HG03039 (cell line): ENCODE measurements at regions not wholly inside any gene's neighbourhood (a gene's known extent, or its start where the extent isn't known, plus 50 kb on each side); places are given as distances from the start of the nearest gene placed in this dataset.

ENCODE experiments used
- ATAC-seq: cut with Tn5 transposase; IDR thresholded peaks from one replicate; pipeline ENCODE4 v1.9.1; 2021; ENCODE audit warnings: mild to moderate bottlenecking, moderate library complexity; ENCODE audit not compliant: unreplicated experiment

DNA sequence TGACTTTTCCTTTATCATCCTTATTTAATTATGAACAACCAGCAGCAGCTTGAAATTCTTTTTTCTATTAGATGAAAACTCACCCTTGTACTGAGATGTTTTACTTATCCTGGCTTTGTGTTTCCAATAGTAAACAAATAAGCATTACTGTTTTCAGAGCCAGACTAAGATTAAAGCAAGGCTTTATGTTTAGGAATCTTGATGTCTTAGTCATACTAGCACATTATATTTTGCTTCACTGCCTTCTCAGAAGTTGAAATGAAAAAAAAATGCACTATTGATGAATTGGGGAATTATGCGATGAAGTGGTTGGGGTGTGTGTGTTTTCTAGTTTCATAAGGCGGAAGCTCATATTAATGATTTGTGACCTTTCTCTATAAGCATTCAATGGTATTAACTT, 301.2 kb upstream of the E2F7 start:
- ATAC-seq, result no peak

DNA sequence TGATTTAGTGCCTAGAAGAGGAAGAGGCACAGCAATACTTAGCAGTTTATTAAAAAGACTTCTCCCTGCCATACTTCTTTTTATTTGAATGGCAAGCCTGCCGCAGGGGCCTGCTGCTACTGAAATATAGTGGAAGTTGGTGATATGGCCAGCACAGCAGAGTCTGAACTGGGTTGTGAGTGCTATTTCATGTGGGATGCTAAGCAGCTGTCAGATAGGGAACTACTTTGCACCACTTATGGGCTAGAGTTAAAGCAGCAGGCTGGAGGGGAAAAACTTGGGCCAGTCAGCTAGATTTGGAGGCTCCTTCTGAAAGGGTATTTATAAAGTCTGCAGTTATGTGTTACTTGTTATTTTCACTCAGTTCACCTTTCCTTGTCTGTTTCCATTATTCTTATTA, 299.0 kb upstream of the E2F7 start:
- no peak for ATAC-seq

DNA sequence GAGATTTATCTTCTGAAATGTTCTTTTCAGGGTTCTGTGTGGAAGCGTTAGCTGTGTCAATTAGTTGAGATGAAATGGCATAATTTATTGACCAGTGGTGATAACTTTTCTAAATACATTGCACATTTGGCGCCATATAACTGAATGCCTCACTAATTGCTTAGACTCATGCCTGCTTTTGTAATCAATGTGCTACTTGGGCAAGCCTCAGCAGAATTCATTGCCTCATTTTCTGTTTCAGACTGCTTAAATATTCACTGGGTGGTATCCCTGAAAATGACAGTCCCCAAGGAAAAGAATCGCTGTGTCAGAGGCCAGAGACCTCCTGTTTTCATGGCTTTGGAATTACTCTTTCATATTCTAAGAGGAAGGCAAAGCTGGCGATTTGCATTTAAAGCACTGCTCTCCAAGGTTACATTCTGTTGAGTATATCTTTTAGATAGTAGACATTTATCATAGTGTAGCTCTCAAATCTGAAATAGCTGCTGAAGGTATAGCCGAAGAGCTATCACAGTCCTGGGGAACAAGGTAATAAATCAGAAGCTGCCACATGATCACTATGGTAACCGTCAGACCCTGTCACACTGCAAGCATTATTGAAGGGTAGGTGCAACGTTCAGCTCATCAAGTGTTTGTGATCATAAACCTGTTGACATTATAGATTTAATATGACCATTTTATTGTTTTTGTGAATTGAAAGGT, 297.3 kb upstream of the E2F7 start:
- no peak for ATAC-seq

DNA sequence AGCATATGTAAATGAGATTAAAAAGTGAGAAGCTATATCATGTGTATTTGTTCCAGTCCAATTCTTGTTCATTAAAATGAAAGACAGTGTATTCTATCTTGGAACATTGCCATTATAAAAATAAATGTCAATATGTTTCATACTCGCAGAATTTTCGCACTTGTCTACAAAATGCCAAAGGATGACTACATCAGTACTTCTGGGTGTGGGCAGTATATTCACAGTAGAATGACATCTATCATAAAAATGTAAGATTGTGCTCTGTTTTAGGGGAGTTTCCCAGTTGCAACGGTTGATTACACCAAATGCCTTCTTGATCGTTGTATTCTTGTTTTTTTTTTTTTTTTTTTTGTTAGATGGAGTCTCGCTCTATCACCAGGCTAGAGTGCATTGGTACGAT, 292.3 kb upstream of the E2F7 start:
- ATAC-seq, result no peak

DNA sequence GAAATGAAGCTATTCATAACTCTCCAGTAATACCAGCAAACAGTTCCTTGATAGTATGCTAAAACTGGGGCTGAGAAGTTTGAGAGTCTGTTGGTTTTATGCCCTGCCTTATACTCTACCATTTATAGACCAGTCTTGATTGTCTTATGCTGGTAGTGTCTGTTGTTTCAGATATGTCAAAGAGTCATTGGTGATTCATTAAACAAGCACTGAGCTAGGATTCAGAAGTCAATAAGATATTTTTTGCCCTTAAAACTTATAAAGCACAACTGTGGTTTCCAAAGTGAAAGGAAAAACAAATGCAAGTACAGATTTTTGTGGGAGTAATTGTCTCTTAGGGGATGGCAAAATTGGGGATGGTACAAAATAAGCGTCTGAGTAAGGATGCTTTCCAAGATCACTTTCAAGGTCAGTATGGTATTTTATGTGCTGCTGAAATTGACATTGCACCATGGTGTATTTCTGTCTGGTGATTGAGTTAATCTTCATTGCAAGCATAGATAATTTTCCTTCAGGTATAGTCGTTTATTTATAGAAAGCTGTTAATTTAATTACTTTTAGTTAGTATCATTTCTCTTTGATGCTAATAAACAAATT, 289.5 kb upstream of the E2F7 start:
- ATAC-seq, result no peak

DNA sequence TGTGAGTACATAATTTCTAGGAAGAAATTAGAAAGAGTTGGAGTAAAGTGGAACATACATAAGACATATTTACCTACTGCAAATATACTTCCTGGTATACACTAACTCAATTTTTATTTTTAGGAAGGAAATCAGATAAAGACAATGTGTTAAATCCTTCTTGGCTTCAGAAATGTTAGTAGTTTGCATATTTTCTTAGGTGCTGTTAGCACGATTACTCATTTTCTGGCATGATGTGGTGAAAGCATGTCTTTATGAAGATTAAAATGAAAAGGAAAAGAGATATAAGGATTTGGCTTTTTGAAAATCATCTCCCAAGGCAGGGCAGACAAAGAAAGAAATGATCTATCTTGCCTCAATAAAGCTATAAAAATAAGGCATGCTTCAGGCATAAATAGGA, 287.6 kb upstream of the E2F7 start:
- ATAC-seq, result no peak

DNA sequence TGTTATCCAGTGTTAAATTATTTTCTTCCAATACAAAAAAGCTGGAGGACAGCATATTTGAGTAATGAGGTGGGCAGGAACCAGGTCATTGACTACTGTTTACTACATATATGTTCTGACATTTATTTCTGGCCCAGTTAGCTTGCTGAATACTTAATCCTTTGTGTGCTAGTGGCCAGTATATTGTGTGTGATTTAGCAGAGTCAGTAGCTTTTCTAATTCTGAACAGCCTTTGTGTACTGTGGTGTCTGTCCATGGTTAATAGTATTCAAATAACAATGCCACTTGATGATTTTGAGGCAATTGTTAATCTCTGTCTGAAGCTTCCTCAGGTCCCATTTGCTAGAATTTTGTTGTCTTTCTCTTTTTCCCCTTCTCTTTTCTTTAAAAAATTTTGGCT, 286.5 kb upstream of the E2F7 start:
- ATAC-seq, result no peak

DNA sequence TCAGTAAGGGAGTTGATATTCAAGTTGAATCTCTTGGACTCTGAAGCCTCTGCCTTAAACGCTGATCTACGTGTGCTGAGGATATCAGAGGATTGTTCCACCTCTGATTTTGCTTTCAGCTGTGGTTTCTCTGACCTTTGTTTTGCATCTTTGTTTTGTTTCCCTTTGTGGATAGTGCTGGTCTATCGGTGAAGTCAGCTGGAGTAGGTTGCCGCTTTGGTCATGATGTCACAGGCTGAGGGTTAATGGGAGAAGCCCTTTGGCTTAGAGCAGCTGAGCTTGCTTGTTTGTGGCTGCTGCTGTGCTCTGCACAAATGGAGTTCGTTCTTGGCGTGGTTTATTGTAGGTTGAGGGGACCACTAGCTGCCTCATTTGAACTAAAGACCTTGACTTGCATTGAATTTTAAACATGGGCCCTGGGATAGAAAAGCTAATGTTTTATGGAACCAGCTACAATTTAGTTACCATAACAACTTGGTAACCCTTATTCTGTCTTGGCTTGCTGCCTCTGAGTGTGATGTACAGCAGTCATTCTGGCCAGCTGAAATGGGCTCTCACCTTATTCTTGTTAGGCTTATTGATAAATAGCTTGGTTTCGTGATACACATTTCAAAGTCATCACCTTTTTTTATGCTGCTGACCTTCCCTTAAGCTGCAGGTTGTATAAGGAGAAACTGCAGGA, 284.5 kb upstream of the E2F7 start:
- ATAC-seq, result no peak

DNA sequence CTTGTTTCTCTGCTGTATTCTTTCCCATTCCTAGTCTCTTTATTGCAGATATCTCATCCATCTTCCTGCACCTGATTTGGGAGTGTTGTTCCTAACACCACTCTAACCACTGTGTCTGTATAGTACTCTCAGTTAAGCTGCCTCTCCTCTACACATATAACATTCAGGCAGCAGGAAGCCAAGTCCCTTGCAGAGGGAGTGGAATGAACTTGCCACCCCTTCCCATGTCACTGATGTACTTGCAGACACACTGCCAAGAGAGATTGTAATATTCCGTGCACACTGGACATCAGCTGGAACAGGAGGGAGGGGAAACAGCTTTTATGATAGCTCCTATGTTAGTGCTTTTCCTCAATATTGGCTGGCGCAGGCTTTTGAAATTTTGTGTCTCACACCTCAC, 281.6 kb upstream of the E2F7 start:
- no peak for ATAC-seq

DNA sequence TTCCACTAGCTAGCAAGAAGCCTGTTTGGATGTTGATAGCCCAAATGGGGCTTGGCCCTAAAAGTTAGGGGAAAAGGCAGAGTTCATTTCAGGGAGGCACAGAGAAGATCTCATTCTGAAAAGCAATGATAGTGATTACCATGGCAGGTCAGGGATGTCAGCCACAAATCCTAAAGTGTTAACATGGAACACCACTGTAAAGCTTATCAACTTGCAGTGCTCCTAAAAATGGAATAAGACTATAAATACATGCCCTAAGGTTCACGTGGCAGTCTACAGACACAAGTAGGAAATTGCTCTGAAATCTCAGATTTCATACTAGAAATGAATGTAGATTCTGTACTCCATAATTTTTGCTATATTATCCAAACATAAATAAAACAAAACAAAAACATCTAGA, 280.0 kb upstream of the E2F7 start:
- ATAC-seq, result no peak

DNA sequence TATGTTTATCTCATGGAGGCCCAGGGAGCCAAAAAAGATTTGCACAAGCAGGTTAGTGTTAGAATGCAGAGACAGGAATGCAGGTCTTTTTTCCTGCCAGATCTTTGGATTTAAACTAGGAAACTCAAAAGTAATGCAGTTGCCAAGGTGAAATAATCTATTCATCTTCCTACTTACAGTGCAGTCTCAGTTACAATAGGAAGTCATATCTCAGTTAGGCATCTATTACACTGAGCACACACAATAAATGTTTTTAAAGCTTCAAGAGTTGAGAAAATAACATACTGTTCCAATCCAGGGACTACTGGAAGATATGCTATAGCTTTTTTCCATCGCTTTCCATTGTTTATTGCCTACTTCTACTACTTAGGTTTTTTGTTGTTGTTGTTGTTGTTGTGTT, 279.3 kb upstream of the E2F7 start:
- ATAC-seq, result no peak

DNA sequence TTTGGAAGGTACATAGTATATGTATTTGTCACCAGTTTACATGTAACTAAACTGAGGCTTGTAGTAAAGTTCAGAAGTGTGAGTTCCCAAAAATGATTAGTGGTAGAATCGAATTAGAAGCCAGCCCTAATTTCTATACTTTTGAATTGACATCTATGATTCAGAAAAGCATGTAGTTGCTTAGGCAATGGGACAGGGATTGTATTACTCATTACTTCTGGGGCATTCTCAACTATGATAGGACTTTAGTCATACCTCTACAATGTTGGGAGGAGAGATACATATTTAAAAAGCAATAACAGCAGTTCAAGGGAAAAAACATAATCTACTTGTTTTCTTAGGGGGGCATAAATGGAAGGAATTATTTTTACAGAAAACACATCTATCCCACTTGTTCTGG, 277.9 kb upstream of the E2F7 start:
- ATAC-seq, result no peak

DNA sequence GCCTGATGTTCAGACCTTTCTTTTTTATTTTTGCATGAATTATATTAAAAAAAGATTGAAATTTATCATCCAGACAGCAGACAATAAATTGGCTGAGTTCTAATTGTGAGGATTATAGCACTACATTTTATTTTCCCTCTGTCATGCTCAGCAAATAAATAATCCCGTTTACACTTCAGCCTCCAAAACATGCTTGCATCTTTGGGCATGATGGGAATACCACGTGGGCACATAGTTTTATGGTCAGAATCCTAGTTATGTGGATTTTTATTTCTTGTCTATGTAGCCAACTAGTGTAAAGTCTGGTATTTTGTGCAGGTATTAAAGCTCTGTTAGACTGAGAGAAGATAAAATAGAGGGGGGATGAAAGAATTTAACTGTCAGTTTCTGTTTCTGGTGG, 276.9 kb upstream of the E2F7 start:
- no peak for ATAC-seq

DNA sequence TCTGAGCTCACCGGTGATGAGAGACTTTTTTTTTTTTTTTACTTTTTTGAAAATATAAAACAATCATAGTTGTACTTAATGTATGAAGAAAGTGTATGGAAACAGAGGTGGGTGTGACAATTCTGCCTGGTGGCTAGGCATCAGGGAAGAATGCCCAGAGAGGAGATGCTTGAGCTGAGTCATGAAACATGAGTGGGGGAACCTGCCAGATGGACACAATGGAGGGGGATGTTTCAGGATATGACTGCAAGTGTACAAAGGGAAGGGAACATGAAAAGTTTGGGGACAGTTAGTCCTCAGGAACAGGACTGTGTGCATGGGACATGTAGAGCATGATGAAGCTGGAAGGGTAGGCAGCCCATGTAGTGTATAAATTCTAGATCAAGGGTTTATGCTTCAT, 274.2 kb upstream of the E2F7 start:
- no peak for ATAC-seq

DNA sequence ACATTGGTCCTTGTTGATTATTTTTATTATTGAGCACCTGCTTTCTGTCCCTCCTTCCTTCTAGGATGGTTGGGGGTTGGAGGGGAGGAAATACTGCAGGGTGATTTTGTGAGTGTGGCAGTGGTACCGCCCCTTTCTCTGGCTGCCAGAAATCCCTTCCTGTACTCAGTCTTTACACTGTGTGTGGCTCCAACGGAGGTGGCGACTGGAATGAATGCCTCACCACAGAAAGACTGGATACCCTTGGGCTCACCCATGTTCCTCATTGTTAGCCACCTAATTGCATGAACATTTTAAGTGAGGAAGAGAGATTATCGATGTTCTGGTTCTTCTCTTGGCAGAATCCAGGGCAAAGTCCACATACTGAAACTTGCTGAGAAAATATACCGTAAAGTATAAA, 272.0 kb upstream of the E2F7 start:
- ATAC-seq, result no peak

DNA sequence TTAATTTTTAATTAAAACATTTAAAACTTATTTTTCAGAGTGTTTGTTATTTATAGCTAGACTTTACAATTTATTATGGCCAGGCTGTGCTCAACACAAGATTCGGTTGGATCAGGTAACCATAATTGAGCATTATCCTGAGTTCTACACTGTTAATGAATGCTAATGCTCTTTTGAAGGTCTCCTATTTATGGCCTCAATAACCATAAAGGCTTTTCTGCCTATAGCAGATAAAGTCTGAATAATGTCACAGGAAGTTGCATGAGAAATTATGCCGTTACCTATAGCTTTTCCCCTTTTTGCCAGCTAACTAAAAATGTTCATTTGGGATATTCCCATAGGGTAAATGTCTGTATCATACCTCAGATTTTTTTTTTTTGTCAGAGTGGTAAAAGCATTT, 269.4 kb upstream of the E2F7 start:
- no peak for ATAC-seq

DNA sequence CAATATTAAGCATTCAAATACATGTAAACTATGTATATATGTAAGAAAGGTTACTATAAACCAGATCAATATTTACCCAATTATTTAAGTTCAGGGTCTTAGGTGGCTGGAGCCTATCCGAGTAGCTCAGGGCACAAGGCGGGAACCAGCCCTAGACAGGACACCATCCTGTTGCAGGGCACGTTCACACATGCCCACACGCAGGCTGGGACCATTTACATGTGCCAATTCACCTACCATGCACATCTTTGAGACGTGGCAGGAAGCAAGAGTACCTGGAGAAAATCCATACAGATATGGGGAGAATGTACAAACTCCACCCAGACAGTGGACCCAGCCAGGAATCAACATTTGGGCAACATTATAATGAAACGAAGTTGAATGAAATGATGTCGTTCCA, 263.0 kb upstream of the E2F7 start:
- no peak for ATAC-seq

DNA sequence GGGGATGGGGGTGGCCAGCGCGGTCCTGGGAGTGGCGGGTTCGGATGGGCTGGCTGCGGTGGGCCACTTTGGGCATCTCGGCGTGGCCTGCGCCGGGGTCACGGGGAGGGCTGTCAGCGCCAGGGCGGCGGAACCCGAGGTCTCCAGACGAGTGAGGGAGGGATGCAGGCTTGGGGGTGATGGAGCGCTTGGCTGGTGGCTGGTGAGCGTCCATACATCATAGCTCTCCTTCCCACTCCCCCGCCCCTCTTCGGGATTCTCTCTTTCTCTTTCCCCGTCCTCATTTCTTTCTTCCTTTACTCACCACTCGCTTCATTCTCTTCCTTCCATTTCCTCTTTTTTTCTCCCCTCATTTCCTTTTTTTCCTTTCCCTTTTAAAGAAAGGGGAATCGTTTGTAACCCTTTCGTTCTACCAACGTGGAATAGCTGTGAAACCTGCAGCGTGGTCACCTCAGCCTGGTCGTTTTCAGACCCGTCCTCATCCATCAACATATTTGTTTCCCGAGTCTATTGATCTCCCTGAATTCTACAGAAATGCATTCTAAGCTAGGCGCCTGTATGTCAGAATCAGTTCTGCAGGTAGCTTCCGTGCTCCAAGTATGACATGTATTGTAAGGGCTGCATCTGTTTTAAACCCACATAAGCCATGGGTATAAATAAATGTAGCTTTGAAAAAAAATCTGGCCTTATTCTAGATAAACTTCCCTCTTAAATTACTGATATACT, 260.3 kb upstream of the E2F7 start:
- no peak for ATAC-seq

DNA sequence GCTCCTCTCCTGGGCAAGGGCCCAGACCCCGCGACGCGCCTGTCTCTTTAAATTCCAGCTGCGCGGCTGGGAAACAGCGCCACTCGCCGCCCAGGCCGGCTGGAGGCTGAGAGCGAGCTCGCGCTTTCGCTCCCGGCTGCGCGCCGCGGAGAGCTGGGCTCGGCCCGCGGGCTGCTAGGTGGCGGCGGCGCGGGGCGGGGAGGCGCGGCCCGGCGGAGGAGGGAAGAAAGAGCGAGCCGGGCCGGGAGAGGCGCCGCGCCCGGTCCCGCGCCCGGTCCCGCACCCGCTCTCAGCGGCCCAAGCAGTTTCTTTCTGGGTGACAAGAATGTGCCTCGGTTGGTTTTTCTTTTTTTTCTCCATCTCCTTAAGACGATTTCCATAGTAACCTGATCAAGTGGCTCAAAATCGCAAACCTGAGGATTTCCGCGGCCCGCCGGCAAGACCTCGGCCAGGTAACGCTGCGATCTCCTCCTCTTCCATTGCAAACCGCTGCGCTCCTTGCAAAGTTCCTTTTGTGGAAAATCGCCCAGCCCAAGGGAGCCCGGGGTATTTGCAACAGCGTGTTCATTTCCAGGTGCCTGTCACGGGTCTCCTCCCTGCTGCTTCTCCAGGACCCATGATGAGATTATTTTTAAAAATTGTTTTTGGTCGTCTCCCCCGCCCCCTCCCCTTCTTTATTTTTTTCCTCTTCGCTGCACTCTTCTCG, 259.5 kb upstream of the E2F7 start:
- peak; percentile 92 for ATAC-seq

DNA sequence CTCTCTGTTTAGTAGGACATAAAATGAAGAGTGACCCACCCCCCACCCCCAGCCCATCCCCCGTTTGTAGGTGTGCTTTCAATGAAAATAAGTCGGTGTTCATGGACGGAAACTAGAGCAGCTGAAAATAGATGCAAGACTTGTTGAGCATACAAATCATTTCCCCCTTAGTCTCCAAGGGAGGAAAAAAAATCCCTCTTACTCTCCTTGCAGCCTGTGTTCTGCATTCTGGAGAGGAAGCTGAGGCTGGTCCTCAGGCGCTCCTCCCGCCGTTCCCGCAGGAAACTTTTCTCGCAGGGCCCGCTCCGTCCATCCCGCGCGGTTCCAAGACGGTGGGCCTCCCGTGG, 259.0 kb upstream of the E2F7 start:
- no peak for ATAC-seq

DNA sequence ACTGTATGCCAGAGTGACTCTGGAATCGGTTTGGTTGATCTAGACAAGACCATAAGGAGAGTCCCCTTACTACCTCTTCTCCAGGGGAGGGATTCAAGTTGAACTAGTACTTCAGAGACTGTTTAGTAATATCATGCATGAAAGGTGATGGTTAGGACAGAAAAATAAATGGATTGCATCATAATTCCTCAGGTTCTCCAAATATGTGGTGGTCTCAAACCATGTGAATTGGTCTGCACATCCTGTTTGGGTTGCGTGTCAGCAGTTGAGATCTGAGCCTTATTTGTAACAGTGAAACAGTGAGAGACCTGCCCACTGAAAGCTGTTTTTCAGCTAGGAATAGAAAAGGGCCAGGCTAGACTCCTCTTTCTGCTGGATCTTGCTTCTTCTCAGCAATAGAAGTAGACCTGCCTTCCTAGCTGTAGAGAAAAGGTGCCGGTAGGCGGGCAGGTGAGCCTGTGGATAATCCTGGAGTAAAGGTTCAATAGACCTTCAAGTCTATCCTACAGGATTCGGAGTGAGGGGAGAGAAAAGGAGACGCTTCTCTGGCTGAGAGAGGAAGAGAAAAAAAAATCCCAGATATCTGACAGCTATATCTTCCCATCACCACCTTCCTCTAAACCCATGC, 258.5 kb upstream of the E2F7 start:
- no peak for ATAC-seq
